Myocyte (in vitro differentiated cells): ENCODE measurements at regions not wholly inside any gene's neighbourhood (a gene's known extent, or its start where the extent isn't known, plus 50 kb on each side); places are given as distances from the start of the nearest gene placed in this dataset.
A peak's percentile ranks its signal among the peaks of the same experiment; 100 is the strongest.
"Not testable (repeated sequence)": the region's sequence is repeated elsewhere in the genome, so short reads cannot be mapped to it uniquely, and the experiment has no call there.

ENCODE experiments used
- DNase-seq: peaks from one replicate; pipeline ENCODE4 v3.0.0-alpha.2; 2012; ENCODE audit warnings: low read depth

DNA sequence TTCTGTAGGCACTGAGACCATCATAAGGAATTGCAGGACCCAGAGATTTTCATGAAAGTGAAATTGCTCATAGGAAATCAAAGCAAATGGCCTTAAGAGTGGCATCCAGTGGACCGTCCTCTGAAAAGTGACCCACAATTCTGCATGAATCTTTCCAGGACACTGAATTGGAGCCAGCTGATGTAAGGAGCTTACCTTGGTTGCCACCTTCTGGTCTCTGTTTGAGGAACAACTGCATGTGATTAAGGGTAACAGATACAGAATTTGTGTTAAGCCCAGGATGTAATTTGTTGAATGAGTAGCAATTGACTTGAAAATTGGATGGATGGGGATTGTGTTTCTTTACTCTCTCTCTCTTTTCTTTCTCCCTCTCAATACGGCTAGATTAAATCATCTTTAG lies 49.9 kb upstream of the GAS1 start:
- no peak for DNase-seq

DNA sequence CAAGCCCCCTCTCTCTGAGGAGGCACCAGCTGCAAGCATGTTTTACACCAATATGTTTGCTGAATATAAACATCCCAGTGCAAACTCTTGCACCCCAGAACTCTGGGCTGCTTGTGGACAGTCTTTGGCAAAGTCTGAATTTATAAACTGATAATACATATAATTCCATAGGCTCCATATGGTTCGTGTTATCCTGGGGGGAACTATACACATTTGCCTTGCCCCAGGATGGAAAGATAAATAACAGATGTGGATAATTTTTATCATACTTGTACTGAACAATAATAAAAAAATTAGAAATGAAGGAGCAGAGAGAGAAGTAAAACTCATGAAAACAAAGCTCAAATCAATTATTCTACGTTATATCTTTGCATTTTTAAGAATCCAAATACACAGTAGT lies 50.6 kb upstream of the GAS1 start:
- no peak for DNase-seq

DNA sequence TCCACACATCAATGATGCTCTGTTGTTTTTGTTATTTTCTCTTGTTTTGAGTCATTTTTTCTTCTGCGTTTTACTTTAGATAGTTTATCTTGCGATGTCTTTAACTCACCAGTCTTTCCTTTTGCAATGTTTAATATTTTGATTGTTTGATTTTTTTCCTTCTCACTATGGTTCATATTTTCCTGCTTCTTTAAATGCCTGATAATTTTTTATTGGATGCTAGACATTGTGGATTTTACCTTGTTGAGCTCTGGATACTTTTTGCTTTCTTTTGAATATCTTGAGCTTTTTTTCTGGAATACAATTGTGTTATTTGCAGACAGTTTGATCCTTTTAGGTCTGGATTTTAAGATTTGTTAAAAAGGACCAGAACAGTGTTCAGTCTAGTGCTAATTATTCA lies 55.2 kb upstream of the GAS1 start:
- no peak for DNase-seq

DNA sequence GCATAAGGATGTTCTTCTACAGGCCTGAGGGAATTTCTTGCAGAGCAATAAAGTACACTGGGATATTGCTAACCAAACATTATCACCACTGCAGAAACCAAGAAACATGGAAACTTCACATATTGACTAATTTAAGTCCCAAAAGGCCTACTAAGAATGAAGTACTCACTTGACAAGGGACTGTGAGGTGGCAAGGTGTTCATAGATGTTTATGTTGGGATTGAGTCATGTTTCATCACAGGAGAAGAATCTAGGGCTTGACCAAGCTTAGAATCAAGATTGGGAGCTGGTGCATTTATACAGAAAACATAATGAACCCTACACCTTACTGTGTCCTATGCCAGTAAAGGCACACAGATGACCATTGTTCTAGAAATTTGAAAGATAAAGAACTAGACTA lies 56.7 kb upstream of the GAS1 start:
- no peak for DNase-seq

DNA sequence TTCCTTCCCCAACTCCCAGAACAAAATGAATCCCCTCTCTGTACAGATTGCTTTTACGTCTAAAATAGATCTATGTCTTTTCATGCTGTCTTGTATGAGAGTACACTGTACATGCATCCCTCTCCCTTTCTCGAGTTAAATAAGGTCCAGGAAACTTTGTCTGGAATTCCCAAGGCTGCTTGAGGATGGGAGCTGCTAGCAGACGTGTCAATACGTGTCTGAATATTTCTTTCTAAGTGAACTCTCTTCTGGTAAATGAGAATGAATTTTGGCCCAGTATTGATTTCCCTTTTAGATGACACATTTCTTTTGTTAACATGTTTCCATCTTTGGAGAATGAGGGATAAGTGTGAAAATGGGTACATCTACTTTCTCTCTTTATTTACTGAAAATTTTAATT lies 59.6 kb upstream of the GAS1 start:
- DNase-seq = no peak

DNA sequence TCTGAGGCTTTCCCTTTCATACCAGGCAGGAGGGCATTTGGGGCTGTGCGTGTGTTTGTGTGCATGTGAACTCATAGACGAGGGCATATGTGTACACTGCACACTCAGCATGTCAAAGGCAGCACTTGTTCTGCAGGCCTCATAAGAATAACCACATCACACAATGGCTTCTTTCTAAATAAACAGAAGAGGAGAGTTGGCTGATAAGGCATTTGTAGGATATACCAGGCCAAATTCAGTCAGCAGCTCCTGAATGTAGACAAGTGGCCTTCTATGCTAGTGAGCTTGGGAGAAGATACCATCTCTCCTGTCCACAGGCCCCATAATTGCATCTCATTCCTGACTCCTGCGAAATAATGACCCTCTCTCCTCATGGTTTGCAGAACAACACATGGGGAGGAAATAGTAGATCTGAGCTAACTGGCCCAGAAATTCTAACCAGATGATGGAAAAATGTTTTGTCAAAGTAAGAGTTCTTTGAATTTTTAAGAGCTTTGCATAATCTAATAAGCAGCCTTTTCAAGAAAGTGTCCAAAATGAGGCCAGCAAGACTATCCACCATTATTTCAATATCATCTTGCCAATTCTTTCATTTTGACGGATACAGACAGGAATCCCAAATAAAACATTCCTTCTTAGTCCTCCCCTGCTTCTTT lies 60.5 kb upstream of the GAS1 start:
- no peak for DNase-seq

DNA sequence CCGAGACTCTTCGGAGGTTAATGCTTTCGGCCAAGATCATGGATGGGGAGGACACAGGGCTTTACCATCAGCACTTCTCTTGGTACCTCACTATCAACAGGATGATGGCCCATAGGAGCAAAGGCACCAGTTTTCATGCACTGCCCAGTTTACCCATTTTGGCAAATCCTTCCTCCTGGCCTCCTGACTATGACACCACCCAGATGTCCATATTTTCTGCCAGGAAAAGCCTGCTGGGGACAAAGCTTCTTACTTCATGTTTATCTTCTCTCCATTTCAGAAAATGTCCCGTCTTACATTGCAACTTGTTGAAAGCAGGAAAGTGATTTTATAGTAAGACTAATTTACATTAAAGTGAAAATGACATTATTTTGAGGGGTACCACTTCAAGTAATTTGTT lies 61.4 kb upstream of the GAS1 start:
- DNase-seq = no peak

DNA sequence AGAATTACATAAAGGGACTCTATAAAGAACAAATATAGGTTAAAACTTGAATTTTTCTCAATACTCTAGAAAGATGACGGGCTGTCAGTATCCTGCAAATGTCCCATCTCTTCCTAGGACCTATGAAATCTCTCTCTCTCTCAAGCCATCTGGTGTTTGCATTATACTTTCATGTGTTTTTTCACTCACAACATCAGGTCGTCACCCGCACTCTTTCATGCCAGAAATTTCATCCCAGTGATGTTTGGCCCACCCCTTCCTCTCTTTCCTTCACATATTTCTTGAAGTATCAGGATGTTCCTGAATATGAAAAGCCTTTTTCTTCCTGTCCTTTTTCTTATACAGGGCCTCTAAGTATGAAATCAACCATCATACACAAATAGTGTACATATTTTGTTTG lies 63.3 kb upstream of the GAS1 start:
- no peak for DNase-seq

DNA sequence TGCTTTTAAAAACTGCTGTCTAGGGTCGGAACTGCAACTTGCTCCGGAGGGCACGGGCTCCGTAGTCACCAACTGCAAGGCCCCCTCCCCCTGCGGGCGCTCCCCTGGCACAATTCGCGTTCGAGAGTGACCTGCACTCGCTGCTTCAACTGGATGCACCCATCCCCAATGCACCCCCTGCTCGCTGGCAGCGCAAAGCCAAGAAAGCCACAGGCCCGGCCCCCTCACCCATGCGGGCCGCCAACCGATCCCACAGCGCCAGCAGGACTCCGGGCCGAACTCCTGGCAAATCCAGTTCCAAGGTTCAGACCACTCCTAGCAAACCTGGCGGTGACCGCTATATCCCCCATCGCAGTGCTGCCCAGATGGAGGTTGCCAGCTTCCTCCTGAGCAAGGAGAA lies 64.2 kb upstream of the GAS1 start:
- no peak for DNase-seq

DNA sequence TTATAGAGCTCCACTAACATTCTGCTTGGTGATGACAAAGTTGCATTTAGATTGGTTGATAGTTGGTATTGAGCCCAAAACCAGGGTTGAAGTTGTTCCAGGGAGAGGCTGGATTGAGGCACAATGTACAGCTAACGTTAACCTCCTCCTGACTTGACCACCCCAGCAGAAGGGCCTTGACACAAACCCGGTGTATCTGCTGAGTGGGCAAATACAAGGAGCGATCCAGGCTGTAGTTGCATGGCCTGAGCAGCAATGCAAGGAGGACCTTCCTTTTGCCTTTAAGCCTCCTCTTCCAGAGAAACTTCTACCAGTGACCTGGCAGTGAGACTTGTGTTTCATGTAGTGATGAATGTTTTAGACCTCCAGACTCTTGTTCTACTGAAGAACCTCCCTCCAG lies 66.2 kb upstream of the GAS1 start:
- no peak for DNase-seq

DNA sequence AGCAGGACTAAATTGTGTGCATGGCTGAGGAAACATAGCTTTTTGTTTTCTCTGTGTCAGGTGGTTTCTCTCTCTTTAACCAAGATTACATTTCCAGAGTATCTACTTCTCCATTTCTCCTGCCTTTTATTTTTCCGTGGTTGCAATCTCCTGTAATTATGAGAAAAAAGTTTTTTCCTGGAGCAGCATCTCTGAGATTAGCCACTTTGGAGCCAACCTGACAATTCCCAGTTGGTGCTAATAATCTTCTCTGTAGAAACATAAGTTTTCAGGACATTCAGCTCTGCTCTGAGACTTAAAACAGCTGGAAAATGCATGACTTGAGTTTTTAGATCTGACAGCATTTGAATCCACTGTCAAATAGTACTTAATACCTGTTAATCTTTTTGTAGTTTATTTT lies 67.1 kb upstream of the GAS1 start:
- no peak for DNase-seq

DNA sequence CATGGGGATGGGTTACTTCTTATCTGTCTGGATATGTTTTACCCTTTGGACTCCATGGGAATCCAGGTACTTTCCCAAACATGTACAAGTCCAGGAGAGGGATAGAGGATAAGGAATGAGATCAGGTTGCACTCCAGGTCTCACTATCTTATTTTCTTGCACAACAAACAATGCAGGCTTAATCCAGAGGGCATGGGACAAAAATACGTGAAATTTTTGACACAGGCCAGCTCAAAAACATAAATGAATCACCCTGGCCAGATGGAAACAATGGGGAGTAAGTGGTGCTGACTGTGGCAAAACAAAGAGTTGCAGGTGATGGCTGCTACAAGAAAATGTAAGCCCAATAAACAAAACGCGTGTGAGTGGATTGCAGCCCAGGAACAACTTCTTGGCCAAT lies 69.4 kb upstream of the GAS1 start:
- DNase-seq = no peak

DNA sequence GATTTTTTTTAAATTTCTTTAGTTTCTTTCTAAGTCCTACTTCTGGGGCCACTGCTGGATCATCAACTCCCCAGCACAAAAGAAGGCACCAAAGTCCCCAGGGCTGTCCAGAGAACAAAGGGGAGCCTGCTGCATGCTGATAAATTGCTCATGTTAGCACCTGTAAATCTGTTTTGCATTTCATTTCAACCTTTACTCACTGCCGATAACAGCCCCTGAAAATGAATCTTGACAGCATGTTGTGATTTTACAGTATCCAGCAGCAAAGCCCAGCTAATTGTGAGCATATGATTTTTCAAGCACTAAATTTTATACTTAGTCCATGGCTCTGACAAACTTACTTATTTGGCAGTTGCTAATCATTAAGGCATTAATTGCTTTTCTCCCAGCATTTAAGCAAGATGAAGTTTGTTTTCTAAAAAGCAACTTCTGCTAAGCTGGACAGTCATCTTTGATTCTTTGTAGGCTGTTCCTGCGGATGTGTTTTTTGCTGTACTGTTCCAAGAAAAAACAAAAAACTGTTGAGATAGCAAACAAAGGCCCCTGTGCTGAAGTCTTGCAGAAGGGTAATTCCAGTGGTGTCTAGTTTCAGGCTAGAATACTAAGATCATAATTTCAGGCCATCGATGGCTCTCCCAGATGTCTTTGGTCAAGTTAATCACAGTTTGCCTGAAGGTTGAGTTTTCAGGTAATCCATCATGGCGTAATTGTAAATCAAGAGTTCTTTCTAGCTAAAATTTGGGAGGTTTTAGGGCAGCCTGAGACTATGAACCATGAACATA lies 73.1 kb upstream of the GAS1 start:
- DNase-seq = no peak

DNA sequence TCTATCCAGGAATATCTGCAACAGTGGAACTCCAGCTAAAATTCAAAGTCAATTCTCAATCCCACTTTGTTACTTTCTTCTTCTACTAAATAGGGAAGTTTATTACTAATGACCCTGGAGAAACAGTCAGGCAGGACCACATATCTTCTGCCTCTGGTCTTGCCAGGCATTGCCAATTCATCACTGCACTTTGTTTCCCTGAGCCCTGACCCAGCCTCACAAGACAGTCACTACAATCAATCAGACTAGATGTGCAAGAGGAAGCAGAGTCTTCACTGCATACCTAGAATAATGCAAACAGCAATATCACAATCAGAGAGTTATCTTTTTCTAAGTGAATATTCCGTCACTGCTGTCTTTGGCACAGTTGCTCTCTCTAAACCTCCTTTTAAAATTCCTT lies 74.9 kb upstream of the GAS1 start:
- DNase-seq = no peak

DNA sequence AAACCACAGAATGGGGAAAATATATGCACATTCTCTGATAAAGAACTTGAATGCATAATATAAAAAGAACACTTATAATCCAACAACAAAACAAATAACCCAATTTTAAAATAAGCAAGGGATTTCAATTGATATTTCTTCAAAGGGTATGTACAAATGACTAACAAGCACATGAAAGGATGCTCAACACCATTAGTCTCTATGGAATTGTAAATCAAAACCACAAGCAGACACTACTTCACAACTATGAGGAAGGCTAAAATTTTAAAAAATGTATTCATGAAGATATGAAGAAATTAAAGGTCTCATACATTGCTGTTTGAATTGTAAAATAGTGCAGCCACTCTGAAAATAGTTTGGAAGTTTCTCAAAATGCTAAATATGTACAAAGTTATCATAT lies 78.9 kb upstream of the GAS1 start:
- DNase-seq = no peak

DNA sequence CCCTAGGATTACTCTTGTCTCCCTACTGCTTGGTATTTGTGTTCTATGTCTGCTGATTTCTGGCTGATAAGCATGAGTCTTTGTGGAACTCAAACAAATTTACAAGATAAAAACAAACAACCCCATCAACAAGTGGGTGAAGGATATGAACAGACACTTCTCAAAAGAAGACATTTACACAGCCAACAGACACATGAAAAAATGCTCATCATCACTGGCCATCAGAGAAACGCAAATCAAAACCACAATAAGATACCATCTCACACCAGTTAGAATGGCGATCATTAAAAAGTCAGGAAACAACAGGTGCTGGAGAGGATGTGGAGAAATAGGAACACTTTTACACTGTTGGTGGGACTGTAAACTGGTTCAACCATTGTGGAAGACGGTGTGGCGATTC lies 81.5 kb upstream of the GAS1 start:
- DNase-seq = not testable (repeated sequence)

DNA sequence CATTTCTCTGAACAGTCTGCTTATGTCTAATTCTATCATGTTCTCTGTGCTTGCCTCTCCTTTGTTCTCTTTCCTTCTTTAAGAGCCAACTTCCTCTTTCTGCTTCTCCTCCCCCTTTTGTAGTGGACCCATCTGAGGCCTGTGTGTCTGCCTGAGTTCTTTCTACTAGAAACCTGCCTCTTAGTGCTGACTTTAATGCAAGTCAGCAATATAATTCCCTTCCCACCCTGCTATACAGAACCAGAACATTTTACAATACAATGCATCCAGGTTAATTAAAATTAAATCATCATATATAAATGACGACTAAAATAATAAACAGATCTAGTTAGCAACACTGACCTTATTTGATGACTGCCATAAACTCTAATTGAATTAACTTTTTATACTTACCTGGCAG lies 82.6 kb upstream of the GAS1 start:
- DNase-seq = no peak

DNA sequence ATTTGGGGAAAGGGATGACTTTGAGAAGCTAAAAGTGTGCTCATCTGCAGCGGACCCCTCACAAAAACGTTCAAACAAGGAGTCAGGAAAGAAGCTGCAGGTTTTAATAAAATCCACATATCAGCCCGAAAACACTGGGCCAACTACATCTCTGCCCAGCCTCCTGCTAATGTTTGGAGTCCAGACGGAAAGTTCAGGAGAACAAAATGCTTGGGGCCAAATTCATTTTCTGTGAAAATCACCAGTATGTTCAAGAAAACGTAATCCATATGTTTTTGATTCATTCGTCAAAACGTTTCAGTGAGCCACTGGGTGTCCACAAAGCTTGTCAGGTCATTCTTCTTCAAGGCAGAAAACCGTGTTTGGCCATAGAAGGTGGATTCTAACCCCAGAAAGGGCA lies 87.5 kb upstream of the GAS1 start:
- no peak for DNase-seq

DNA sequence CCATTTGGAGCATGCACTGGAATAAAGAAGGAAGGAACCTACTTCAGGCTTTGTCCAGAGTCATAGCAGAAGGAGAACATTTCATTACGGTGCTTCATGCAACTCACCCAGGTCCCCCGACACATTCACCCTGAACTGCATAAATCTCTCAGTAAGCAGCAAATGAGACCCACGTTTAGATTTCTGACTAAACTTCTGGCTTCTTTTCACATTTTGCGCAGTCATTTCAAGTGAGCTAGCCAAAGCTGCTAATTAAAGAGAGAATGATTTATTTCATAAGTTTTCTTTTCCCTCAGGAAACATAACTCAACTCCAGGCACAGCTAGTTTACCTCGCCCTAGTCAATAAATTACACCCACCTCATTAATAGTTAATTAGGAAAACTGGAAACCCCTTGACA lies 88.6 kb upstream of the GAS1 start:
- no peak for DNase-seq

DNA sequence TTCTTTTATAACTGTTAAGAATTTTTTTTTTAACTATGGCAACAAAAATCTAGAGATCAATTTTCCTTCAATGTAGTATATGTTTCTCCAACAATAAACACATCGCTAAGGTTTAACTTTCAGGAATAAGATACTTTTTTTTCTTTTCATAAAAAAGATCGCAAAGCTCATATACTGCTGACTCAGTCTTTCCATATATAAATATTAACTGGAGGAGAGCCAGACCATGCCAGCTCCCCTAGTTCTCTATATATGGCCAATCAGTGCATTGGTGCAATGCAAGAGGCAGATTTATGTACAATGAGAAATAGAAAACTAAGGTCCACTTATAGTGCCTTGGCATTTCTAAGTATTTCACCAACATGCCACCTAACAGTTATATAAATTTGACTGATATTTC lies 89.2 kb upstream of the GAS1 start:
- DNase-seq = no peak

DNA sequence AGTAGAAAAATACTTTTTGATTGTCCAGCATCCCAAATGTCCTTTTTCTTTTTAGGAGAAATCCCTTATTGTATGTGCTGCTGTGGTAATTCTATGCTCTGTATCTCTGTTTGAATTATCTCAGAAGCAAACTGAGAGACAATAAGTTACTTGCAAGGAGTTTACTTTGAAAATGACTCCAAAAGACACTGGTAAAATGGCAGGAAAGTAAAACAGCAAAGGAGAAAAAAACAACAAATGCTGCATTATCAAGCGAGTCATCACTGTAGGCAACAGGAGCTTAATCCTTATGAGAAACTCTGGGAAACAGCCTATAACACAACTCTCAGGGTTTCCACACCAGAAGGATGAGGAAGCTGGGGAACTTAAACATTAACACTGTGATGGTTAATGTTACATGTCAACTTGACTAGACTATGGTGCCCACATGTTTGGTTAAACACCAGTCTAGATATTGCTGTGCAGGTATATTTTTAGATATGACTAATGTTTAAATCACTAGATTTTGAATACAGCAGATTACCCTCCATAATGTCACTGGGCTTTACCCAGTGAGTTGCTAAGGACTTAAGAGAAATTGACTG lies 92.6 kb upstream of the GAS1 start:
- DNase-seq = peak; percentile 40

DNA sequence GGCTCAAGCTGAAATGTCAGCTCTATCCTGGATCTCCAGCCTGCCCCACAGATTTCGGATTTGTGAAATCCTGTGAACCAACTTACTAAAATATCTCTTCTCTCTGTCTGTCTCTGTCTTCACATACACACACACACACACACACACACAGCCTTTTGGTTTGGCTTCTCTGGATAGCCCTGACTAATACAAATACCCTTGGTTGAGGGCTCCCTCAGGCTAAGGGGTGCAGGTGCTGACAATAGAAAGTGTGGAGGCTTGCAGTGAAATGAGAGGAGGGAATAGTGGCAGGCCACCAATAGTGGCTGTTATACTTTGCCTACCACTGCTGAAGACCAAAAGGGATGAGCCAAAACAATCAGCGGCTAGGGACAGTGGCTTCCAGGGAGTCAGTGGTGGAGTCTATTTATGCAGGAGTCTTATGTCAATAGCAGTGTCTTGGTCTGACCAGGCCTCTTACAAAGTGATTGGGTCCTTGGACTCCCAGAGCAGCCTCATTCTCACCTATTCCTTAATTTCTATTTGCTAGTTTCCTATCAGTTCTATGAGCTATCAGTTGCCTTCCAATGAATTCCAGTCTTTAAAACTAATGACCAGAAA lies 93.2 kb upstream of the GAS1 start:
- no peak for DNase-seq
